ENCODE measurements at regions not wholly inside any gene's neighbourhood (a gene's known extent, or its start where the extent isn't known, plus 50 kb on each side); places are given as distances from the start of the nearest gene placed in this dataset.

DNA sequence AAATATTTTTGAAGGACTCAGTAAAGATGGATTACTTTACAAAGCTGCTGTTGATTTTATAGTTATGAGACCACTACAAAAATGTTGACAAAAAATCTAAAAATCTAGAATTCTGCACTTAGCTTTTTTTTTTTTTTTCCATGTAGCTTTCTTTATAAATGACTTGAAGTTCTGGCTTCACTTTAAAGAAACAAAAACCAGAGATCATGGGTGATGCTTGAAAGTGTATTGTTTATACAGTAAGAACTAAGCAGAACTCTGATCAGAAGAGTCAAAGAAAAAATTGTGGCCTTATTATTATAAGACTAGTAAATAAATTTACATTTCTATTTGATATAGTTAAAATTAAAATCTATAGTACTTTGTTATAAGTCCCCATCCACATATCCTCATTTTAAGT, 301.7 kb downstream of the BLID start:
- no peak for DNase-seq (ENCODE audit: low read depth)
- H3K4me3 ChIP-seq (ENCODE audit: low read depth, low read length): no peak overlapping the region
- TF ChIP-seq, protein P1, sequence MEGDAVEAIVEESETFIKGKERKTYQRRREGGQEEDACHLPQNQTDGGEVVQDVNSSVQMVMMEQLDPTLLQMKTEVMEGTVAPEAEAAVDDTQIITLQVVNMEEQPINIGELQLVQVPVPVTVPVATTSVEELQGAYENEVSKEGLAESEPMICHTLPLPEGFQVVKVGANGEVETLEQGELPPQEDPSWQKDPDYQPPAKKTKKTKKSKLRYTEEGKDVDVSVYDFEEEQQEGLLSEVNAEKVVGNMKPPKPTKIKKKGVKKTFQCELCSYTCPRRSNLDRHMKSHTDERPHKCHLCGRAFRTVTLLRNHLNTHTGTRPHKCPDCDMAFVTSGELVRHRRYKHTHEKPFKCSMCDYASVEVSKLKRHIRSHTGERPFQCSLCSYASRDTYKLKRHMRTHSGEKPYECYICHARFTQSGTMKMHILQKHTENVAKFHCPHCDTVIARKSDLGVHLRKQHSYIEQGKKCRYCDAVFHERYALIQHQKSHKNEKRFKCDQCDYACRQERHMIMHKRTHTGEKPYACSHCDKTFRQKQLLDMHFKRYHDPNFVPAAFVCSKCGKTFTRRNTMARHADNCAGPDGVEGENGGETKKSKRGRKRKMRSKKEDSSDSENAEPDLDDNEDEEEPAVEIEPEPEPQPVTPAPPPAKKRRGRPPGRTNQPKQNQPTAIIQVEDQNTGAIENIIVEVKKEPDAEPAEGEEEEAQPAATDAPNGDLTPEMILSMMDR (conservative IDR thresholded peaks at IDR 0.05; ENCODE audit: low read depth, low read length): no peak

DNA sequence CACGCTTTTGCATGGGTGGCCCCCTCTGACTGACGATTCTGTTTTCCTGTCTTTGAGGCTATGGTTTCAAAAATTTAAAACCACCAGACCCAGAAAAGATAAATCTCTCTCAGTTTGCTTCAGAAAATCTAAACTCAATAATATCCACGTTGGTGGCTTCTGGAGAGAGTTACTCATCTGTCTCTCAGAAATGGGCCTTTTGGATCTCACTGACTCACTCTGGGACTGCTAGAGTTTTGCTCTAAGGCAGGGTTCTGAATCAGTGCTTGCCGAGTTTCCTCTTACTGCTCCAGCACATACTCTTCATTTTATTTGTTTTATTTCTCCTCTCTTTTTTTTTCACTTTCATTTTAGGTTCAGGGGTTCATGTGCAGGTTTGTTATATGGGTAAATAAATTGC, 305.7 kb downstream of the BLID start:
- TF ChIP-seq, protein P1 (conservative IDR thresholded peaks at IDR 0.05; ENCODE audit: low read depth, low read length): no peak
- DNase-seq (ENCODE audit: low read depth): no peak
- no peak overlapping the region for H3K4me3 ChIP-seq (ENCODE audit: low read depth, low read length)

GRCh38 chr11:121808096-121808495, 307.9 kb downstream of the BLID start:
- TF ChIP-seq, protein P1 (conservative IDR thresholded peaks at IDR 0.05; ENCODE audit: low read depth, low read length): no peak
- H3K4me3 ChIP-seq (ENCODE audit: low read depth, low read length): no peak overlapping the region
- no peak for DNase-seq (ENCODE audit: low read depth)

DNA sequence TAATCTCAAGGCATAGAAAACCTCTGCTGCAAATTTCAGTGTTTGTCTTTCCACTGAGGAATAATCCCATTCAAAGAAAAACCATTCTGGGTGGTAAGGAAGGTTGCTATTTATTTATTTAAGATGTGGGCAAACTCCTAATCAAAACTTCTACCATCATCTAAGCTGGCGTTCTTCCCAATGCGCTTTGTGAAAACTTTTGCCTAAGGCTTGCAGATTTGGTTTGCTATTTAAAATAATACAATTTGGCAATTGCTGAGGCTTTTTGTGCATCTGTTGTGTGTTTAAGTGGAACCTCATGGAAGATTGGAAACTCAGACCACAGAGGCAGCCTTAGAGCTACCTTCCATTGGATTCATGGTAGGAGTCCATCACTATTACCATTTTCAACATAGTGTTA, 309.0 kb downstream of the BLID start:
- H3K4me3 ChIP-seq (ENCODE audit: low read depth, low read length): no peak overlapping the region
- TF ChIP-seq, protein P1 (conservative IDR thresholded peaks at IDR 0.05; ENCODE audit: low read depth, low read length): no peak
- DNase-seq (ENCODE audit: low read depth): no peak

DNA sequence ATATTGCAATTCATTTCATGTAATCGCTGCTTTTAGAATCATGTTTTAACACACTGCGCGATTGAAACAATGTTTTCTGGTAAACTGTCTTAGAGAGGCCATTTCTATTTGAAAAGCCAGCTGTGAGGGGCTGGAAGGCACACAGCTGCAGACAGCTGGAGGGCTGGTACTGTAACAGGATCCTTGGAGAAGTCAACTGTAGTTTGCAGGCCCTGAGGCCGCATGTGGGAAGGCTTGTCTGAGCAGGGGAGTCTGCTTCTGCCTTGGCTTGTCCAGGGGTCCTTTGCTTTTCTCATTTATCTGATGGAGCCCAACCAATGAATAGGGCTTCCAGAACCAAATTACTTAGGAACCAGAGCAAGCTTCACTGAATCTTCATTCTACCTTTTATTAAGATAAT, 313.5 kb downstream of the BLID start:
- DNase-seq (ENCODE audit: low read depth): no peak
- TF ChIP-seq, protein P1 (conservative IDR thresholded peaks at IDR 0.05; ENCODE audit: low read depth, low read length): no peak
- H3K4me3 ChIP-seq (ENCODE audit: low read depth, low read length): no peak overlapping the region

- DNase-seq (ENCODE audit: low read depth): no peak
- no peak overlapping the region for H3K4me3 ChIP-seq (ENCODE audit: low read depth, low read length)
- TF ChIP-seq, protein P1 (conservative IDR thresholded peaks at IDR 0.05; ENCODE audit: low read depth, low read length): no peak
Observed at GRCh38 chr11:121801781-121802180, 314.2 kb downstream of the BLID start.

GRCh38 chr11:121801394-121801748, 314.6 kb downstream of the BLID start:
- H3K4me3 ChIP-seq (ENCODE audit: low read depth, low read length): no peak overlapping the region
- TF ChIP-seq, protein P1 (conservative IDR thresholded peaks at IDR 0.05; ENCODE audit: low read depth, low read length): no peak

More at GRCh38 chr11:121801394-121801748, 314.6 kb downstream of the BLID start:
- no peak for DNase-seq (ENCODE audit: low read depth)

Measured in epithelial cell of proximal tubule (primary cell).